Activated CD4-positive, alpha-beta memory T cell treated with anti-CD3 and anti-CD28 coated beads, Interleukin-2, amount 10 ng/mL, durations not matched to agents 7 days and 5 days (primary cell): ENCODE measurements at regions not wholly inside any gene's neighbourhood (a gene's known extent, or its start where the extent isn't known, plus 50 kb on each side); places are given as distances from the start of the nearest gene placed in this dataset.

Experiments
- CTCF ChIA-PET: fragments of 350-600 bp; sonication (Branson Sonifier 250); formaldehyde crosslinking; loops from one replicate; lab custom pipeline; 2021; ENCODE audit warnings: antibody characterized with exemption, inconsistent platforms; lab: Charles Lee
- POLR2A ChIA-PET: fragments of 350-600 bp; sonication (Branson Sonifier 250); formaldehyde crosslinking; loops from one replicate; lab custom pipeline; 2021; ENCODE audit warnings: antibody characterized with exemption; lab: Charles Lee
- DNase-seq: peaks from one replicate; pipeline ENCODE4 v3.0.0-alpha.2; 2020
- H3K27ac Mint-ChIP-seq: one replicate; pipeline ENCODE4 v1.8.0; 2021; ENCODE audit warnings: mild to moderate bottlenecking, mixed read lengths
- H3K27me3 Mint-ChIP-seq: one replicate; pipeline ENCODE4 v1.8.0; 2021; ENCODE audit warnings: mixed read lengths
- H3K36me3 Mint-ChIP-seq: one replicate; pipeline ENCODE4 v1.8.0; 2021; ENCODE audit warnings: low read depth, mixed read lengths
- H3K4me1 Mint-ChIP-seq: one replicate; pipeline ENCODE4 v1.8.0; 2021; ENCODE audit warnings: mixed read lengths
- H3K4me3 Mint-ChIP-seq: one replicate; pipeline ENCODE4 v1.8.0; 2021; ENCODE audit warnings: mild to moderate bottlenecking, mixed read lengths
- H3K9me3 Mint-ChIP-seq: one replicate; pipeline ENCODE4 v1.8.0; 2021; ENCODE audit warnings: mixed read lengths

GRCh38 chr7:26599982-26600381 lies 264.4 kb downstream of the SKAP2 start:
- ChIA-PET CTCF (no interaction called here), POLR2A (no interaction called here)

GRCh38 chr7:26600411-26600810 lies 264.0 kb downstream of the SKAP2 start:
- no peak overlapping the region for H3K4me3 Mint-ChIP-seq
- no peak for DNase-seq
- no peaks in the 10 kb centered on the region for H3K36me3 Mint-ChIP-seq
- no peak overlapping the region for H3K27ac Mint-ChIP-seq
- H3K4me1 Mint-ChIP-seq, result no peaks in the 10 kb centered on the region
- no peaks in the 10 kb centered on the region for H3K9me3 Mint-ChIP-seq
- CTCF ChIA-PET, result no interaction called here
- POLR2A ChIA-PET, result no interaction called here
- H3K27me3 Mint-ChIP-seq, result peaks cover 41% of the 10 kb centered on the region

More at GRCh38 chr7:26599982-26600381, 264.4 kb downstream of the SKAP2 start:
- Mint-ChIP-seq H3K4me3 (no peak overlapping the region), H3K9me3 (no peaks in the 10 kb centered on the region), H3K27me3 (peaks cover 41% of the 10 kb centered on the region), H3K27ac (no peak overlapping the region), H3K36me3 (no peaks in the 10 kb centered on the region), H3K4me1 (no peaks in the 10 kb centered on the region)
- DNase-seq, result no peak

- H3K4me3 Mint-ChIP-seq, result no peak overlapping the region
- no peaks in the 10 kb centered on the region for H3K9me3 Mint-ChIP-seq
These were observed 260.8 kb downstream of the SKAP2 start for GRCh38 chr7:26603631-26604030.

GRCh38 chr7:26608402-26608801 lies 256.0 kb downstream of the SKAP2 start:
- ChIA-PET CTCF (no interaction called here), POLR2A (no interaction called here)
- Mint-ChIP-seq H3K36me3 (no peaks in the 10 kb centered on the region), H3K27ac (no peak overlapping the region), H3K4me1 (no peaks in the 10 kb centered on the region), H3K27me3 (peaks cover 36% of the 10 kb centered on the region), H3K9me3 (no peaks in the 10 kb centered on the region), H3K4me3 (no peak overlapping the region)
- no peak for DNase-seq

More at GRCh38 chr7:26603631-26604030, 260.8 kb downstream of the SKAP2 start:
- Mint-ChIP-seq H3K27ac (no peak overlapping the region), H3K36me3 (no peaks in the 10 kb centered on the region), H3K27me3 (peaks cover 47% of the 10 kb centered on the region), H3K4me1 (no peaks in the 10 kb centered on the region)
- CTCF ChIA-PET, result no interaction called here
- no peak for DNase-seq
- POLR2A ChIA-PET, result no interaction called here

- CTCF ChIA-PET, result no interaction called here
- Mint-ChIP-seq H3K4me3 (no peak overlapping the region), H3K36me3 (no peaks in the 10 kb centered on the region), H3K27me3 (peaks cover 30% of the 10 kb centered on the region), H3K27ac (no peak overlapping the region), H3K9me3 (no peaks in the 10 kb centered on the region), H3K4me1 (no peaks in the 10 kb centered on the region)
- POLR2A ChIA-PET, result no interaction called here
- DNase-seq, result no peak
These were observed 255.3 kb downstream of the SKAP2 start for GRCh38 chr7:26609082-26609481.

- Mint-ChIP-seq H3K27ac (no peak overlapping the region), H3K9me3 (no peaks in the 10 kb centered on the region), H3K27me3 (peaks cover 27% of the 10 kb centered on the region), H3K36me3 (no peaks in the 10 kb centered on the region), H3K4me1 (no peaks in the 10 kb centered on the region), H3K4me3 (no peak overlapping the region)
- POLR2A ChIA-PET, result no interaction called here
- CTCF ChIA-PET, result no interaction called here
- DNase-seq, result no peak
These were observed 254.9 kb downstream of the SKAP2 start for GRCh38 chr7:26609532-26609931.

GRCh38 chr7:26612742-26613141 lies 251.6 kb downstream of the SKAP2 start:
- ChIA-PET CTCF (no interaction called here), POLR2A (no interaction called here)
- Mint-ChIP-seq H3K36me3 (no peaks in the 10 kb centered on the region), H3K27ac (no peak overlapping the region), H3K27me3 (peaks cover 6% of the 10 kb centered on the region), H3K4me1 (no peaks in the 10 kb centered on the region), H3K9me3 (no peaks in the 10 kb centered on the region), H3K4me3 (no peak overlapping the region)
- DNase-seq, result no peak

- no peaks in the 10 kb centered on the region for H3K9me3 Mint-ChIP-seq
These were observed 249.9 kb downstream of the SKAP2 start for GRCh38 chr7:26614503-26614902.

GRCh38 chr7:26616235-26616634 lies 248.2 kb downstream of the SKAP2 start:
- ChIA-PET POLR2A (no interaction called here), CTCF (no interaction called here)
- Mint-ChIP-seq H3K27me3 (peaks cover 5% of the 10 kb centered on the region), H3K4me3 (no peak overlapping the region), H3K27ac (no peak overlapping the region), H3K9me3 (no peaks in the 10 kb centered on the region), H3K36me3 (no peaks in the 10 kb centered on the region), H3K4me1 (no peaks in the 10 kb centered on the region)
- DNase-seq, result no peak

More at GRCh38 chr7:26614503-26614902, 249.9 kb downstream of the SKAP2 start:
- DNase-seq, result no peak
- ChIA-PET POLR2A (no interaction called here), CTCF (no interaction called here)
- H3K27me3 Mint-ChIP-seq, result peaks cover 3% of the 10 kb centered on the region
- no peaks in the 10 kb centered on the region for H3K36me3 Mint-ChIP-seq
- no peaks in the 10 kb centered on the region for H3K4me1 Mint-ChIP-seq
- H3K4me3 Mint-ChIP-seq, result no peak overlapping the region
- no peak overlapping the region for H3K27ac Mint-ChIP-seq

GRCh38 chr7:26617066-26617465 lies 247.3 kb downstream of the SKAP2 start:
- Mint-ChIP-seq H3K4me1 (no peaks in the 10 kb centered on the region), H3K27me3 (peaks cover 5% of the 10 kb centered on the region), H3K9me3 (no peaks in the 10 kb centered on the region), H3K27ac (no peak overlapping the region), H3K36me3 (no peaks in the 10 kb centered on the region), H3K4me3 (no peak overlapping the region)
- POLR2A ChIA-PET, result no interaction called here
- no peak for DNase-seq
- CTCF ChIA-PET, result no interaction called here
